Type B pancreatic cell (in vitro differentiated cells): ENCODE measurements at regions not wholly inside any gene's neighbourhood (a gene's known extent, or its start where the extent isn't known, plus 50 kb on each side); places are given as distances from the start of the nearest gene placed in this dataset.

Source experiments
- DNase-seq: peaks from one replicate; pipeline ENCODE4 v3.0.0; 2021; ENCODE audit warnings: mixed read lengths; ENCODE audit not compliant: unreplicated experiment; ENCODE audit errors: extremely low spot score
- H3K27ac Mint-ChIP-seq: 2 replicates; pipeline ENCODE4 v1.8.0; 2021; ENCODE audit warnings: mild to moderate bottlenecking, mixed read lengths
- H3K27me3 Mint-ChIP-seq: 2 replicates; pipeline ENCODE4 v1.8.0; 2021; ENCODE audit warnings: mixed read lengths
- H3K36me3 Mint-ChIP-seq: 2 replicates; pipeline ENCODE4 v1.8.0; 2021; ENCODE audit warnings: mixed read lengths
- H3K4me1 Mint-ChIP-seq: one replicate; pipeline ENCODE4 v1.8.0; 2021; ENCODE audit warnings: mixed read lengths; ENCODE audit not compliant: unreplicated experiment
- H3K4me3 Mint-ChIP-seq: 2 replicates; pipeline ENCODE4 v1.8.0; 2021; ENCODE audit warnings: mild to moderate bottlenecking, mixed read lengths
- H3K9me3 Mint-ChIP-seq: 2 replicates; pipeline ENCODE4 v1.8.0; 2021; ENCODE audit warnings: mixed read lengths
- CTCF ChIP-seq: fragments of 200-600 bp; sonication (generic); conservative IDR thresholded peaks from 2 replicates; pipeline ENCODE4 v1.5.0; 2021; ENCODE audit warnings: antibody characterized with exemption, mild to moderate bottlenecking

- H3K4me1 Mint-ChIP-seq, result no peaks in the 10 kb centered on the region
- no peak overlapping the region for H3K27ac Mint-ChIP-seq
- no peak for TF ChIP-seq CTCF
- H3K9me3 Mint-ChIP-seq, result no peaks in the 10 kb centered on the region
- H3K27me3 Mint-ChIP-seq, result no peaks in the 10 kb centered on the region
- no peaks in the 10 kb centered on the region for H3K36me3 Mint-ChIP-seq
- H3K4me3 Mint-ChIP-seq, result no peak overlapping the region
- DNase-seq, result no peak
These were observed 65.7 kb downstream of the BEX3 start for GRCh38 chrX:103441878-103442535.

GRCh38 chrX:103442536-103442901 is 66.2 kb downstream of the BEX3 start:
- peak overlapping the region; percentile 8 for H3K27ac Mint-ChIP-seq
- DNase-seq, result no peak
- H3K4me3 Mint-ChIP-seq, result no peak overlapping the region
- peaks cover 1% of the 10 kb centered on the region for H3K9me3 Mint-ChIP-seq
- no peaks in the 10 kb centered on the region for H3K27me3 Mint-ChIP-seq
- no peaks in the 10 kb centered on the region for H3K36me3 Mint-ChIP-seq
- no peaks in the 10 kb centered on the region for H3K4me1 Mint-ChIP-seq
- no peak for TF ChIP-seq CTCF

GRCh38 chrX:103446665-103447302 is 70.4 kb downstream of the BEX3 start:
- Mint-ChIP-seq H3K4me3 (no peak overlapping the region), H3K9me3 (peaks cover 10% of the 10 kb centered on the region), H3K27ac (peak overlapping the region; percentile 84), H3K4me1 (no peaks in the 10 kb centered on the region), H3K27me3 (no peaks in the 10 kb centered on the region), H3K36me3 (peaks cover 5% of the 10 kb centered on the region)
- no peak for TF ChIP-seq CTCF
- DNase-seq, result no peak
